ENCODE measurements at regions not wholly inside any gene's neighbourhood (a gene's known extent, or its start where the extent isn't known, plus 50 kb on each side); places are given as distances from the start of the nearest gene placed in this dataset.

DNA sequence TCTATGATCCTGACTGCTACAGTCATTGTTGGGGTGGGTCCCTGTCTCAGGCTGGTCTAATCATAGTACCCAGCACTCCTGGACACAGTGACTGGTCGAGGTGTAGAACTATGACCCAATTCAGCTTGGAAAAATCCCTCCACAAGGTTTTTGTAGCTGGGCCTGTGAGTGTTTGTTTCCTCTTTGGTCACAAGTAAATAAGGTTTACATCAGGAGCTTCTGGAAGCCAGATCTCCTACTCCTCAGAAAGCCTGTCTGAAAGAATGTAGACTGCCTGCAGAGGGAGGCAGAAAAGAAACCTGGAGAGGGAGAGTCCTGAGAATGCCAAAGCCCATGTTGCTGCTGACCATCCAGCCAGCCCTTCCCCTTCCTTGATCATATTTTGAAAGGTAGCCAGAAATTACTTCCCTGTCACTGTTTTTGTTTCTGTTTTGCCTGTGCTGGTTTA is 123.2 kb downstream of the RAP2B start:
- TF ChIP-seq, protein P1, sequence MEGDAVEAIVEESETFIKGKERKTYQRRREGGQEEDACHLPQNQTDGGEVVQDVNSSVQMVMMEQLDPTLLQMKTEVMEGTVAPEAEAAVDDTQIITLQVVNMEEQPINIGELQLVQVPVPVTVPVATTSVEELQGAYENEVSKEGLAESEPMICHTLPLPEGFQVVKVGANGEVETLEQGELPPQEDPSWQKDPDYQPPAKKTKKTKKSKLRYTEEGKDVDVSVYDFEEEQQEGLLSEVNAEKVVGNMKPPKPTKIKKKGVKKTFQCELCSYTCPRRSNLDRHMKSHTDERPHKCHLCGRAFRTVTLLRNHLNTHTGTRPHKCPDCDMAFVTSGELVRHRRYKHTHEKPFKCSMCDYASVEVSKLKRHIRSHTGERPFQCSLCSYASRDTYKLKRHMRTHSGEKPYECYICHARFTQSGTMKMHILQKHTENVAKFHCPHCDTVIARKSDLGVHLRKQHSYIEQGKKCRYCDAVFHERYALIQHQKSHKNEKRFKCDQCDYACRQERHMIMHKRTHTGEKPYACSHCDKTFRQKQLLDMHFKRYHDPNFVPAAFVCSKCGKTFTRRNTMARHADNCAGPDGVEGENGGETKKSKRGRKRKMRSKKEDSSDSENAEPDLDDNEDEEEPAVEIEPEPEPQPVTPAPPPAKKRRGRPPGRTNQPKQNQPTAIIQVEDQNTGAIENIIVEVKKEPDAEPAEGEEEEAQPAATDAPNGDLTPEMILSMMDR (IDR thresholded peaks at IDR 0.05) = peak; percentile 13
- Mint-ChIP-seq H3K4me1 (ENCODE audit: unreplicated experiment) (peaks cover 26% of the 10 kb centered on the region), H3K27me3 (ENCODE audit: unreplicated experiment) (no peaks in the 10 kb centered on the region), H3K9me3 (ENCODE audit: unreplicated experiment) (no peaks in the 10 kb centered on the region), H3K36me3 (ENCODE audit: unreplicated experiment) (no peaks in the 10 kb centered on the region), H3K27ac (ENCODE audit: unreplicated experiment) (peak overlapping the region; percentile 82), H3K4me3 (ENCODE audit: unreplicated experiment) (no peak overlapping the region)
- DNase-seq (ENCODE audit: extremely low spot score, unreplicated experiment) = no peak

- H3K4me1 Mint-ChIP-seq (ENCODE audit: unreplicated experiment) = peaks cover 27% of the 10 kb centered on the region
- no peak overlapping the region for H3K4me3 Mint-ChIP-seq (ENCODE audit: unreplicated experiment)
- H3K9me3 Mint-ChIP-seq (ENCODE audit: unreplicated experiment) = no peaks in the 10 kb centered on the region
- H3K27ac Mint-ChIP-seq (ENCODE audit: unreplicated experiment) = no peak overlapping the region
- H3K27me3 Mint-ChIP-seq (ENCODE audit: unreplicated experiment) = no peaks in the 10 kb centered on the region
- H3K36me3 Mint-ChIP-seq (ENCODE audit: unreplicated experiment) = no peaks in the 10 kb centered on the region
- no peak for DNase-seq (ENCODE audit: extremely low spot score, unreplicated experiment)
- TF ChIP-seq, protein P1 (IDR thresholded peaks at IDR 0.05) = no peak
Observed at GRCh38 chr3:153285982-153286381, 124.0 kb downstream of the RAP2B start.

- no peak for DNase-seq (ENCODE audit: extremely low spot score, unreplicated experiment)
- TF ChIP-seq, protein P1 (IDR thresholded peaks at IDR 0.05) = no peak
- no peaks in the 10 kb centered on the region for H3K9me3 Mint-ChIP-seq (ENCODE audit: unreplicated experiment)
- H3K27ac Mint-ChIP-seq (ENCODE audit: unreplicated experiment) = no peak overlapping the region
- no peaks in the 10 kb centered on the region for H3K36me3 Mint-ChIP-seq (ENCODE audit: unreplicated experiment)
- H3K4me3 Mint-ChIP-seq (ENCODE audit: unreplicated experiment) = no peak overlapping the region
- H3K27me3 Mint-ChIP-seq (ENCODE audit: unreplicated experiment) = no peaks in the 10 kb centered on the region
- H3K4me1 Mint-ChIP-seq (ENCODE audit: unreplicated experiment) = peaks cover 27% of the 10 kb centered on the region
Observed at GRCh38 chr3:153287017-153287416, 125.0 kb downstream of the RAP2B start.

DNA sequence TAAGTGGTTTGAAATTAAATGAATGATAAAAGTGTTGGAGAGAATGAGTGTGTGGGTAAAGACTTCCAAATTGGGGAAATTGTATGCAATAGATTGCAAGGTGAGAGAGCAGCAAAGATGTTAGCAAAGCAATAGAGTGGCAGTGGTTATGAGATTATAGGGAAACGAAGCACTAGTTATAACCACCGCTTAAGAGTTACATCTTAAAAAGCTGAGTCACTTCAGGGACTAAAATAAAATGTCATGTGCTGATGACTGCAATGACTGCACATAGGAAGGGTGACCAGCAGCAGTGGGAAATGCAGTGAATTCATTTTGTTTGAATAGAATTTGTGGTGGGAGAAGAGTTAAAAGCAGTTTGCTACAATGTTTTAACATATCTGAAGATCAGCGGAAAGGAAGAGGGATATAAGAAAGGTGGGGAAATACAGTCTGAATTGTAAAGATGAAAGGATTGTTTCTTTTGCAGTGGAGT is 127.3 kb downstream of the RAP2B start:
- H3K27ac Mint-ChIP-seq (ENCODE audit: unreplicated experiment) = no peak overlapping the region
- peaks cover 16% of the 10 kb centered on the region for H3K4me1 Mint-ChIP-seq (ENCODE audit: unreplicated experiment)
- no peak for DNase-seq (ENCODE audit: extremely low spot score, unreplicated experiment)

DNA sequence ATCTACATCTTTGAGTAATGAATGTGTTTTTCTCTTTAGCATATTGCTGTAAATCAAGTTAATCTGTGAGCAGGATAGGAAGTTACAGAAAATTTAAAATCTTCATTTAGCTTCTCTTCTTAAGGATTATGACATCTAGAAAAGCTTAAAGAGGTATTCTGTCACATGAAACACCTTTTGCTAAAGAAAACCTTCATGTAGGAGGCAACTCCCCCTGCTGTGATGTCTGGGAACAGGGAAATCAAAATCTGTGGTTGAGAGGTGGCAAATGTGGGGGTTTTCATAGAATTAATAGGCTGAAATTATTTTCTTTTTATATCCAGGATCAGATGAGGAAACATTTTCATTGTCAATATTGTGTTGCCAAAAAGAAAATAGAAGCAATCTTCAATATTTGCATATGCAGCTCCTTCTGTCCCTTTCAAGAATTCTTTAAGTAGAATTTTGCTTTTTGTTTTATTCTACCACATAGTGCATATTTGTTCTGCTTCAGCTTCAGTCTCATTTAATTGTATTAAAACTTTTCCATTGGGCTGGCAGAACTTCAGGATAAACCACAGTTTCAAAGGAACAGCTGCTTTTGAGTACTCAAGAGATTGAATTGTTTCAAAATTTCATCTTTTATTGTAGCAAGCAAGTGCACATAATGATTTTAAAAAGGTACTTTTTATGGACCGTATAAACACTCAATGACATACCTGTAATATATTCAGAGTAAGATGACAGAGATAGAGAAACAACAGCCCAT is 128.4 kb downstream of the RAP2B start:
- Mint-ChIP-seq H3K36me3 (ENCODE audit: unreplicated experiment) (no peaks in the 10 kb centered on the region), H3K27ac (ENCODE audit: unreplicated experiment) (no peak overlapping the region), H3K4me3 (ENCODE audit: unreplicated experiment) (no peak overlapping the region), H3K27me3 (ENCODE audit: unreplicated experiment) (no peaks in the 10 kb centered on the region), H3K4me1 (ENCODE audit: unreplicated experiment) (peaks cover 7% of the 10 kb centered on the region), H3K9me3 (ENCODE audit: unreplicated experiment) (no peaks in the 10 kb centered on the region)
- TF ChIP-seq, protein P1 (IDR thresholded peaks at IDR 0.05) = peak; percentile 48
- DNase-seq (ENCODE audit: extremely low spot score, unreplicated experiment) = no peak

More for the DNA sequence above, 127.3 kb downstream of the RAP2B start:
- Mint-ChIP-seq H3K4me3 (ENCODE audit: unreplicated experiment) (no peak overlapping the region), H3K9me3 (ENCODE audit: unreplicated experiment) (no peaks in the 10 kb centered on the region), H3K36me3 (ENCODE audit: unreplicated experiment) (no peaks in the 10 kb centered on the region), H3K27me3 (ENCODE audit: unreplicated experiment) (no peaks in the 10 kb centered on the region)
- TF ChIP-seq, protein P1 (IDR thresholded peaks at IDR 0.05) = no peak
